Breast epithelium (tissue), 3 donors: ENCODE measurements at regions not wholly inside any gene's neighbourhood (a gene's known extent, or its start where the extent isn't known, plus 50 kb on each side); places are given as distances from the start of the nearest gene placed in this dataset.

Experiments
- CTCF ChIP-seq, 3 donors: fragments of 450-650 bp; IDR thresholded peaks; one replicate each; pipeline ENCODE4 v1.5.1; 2016 to 2017; ENCODE audit warnings: antibody characterized with exemption in 3 of 3, mild to moderate bottlenecking in 3 of 3, moderate library complexity in 3 of 3
- POLR2A ChIP-seq: fragments of 450-650 bp; IDR thresholded peaks from one replicate; pipeline ENCODE4 v1.6.1; 2016; ENCODE audit warnings: antibody characterized with exemption, mild to moderate bottlenecking, moderate library complexity

GRCh38 chr1:59165353-59165752, 131.5 kb upstream of the FGGY start:
- TF ChIP-seq CTCF (IDR thresholded peaks at IDR 0.05) (no peak), POLR2A (no peak)
